ENCODE measurements at regions not wholly inside any gene's neighbourhood (a gene's known extent, or its start where the extent isn't known, plus 50 kb on each side); places are given as distances from the start of the nearest gene placed in this dataset.

DNA sequence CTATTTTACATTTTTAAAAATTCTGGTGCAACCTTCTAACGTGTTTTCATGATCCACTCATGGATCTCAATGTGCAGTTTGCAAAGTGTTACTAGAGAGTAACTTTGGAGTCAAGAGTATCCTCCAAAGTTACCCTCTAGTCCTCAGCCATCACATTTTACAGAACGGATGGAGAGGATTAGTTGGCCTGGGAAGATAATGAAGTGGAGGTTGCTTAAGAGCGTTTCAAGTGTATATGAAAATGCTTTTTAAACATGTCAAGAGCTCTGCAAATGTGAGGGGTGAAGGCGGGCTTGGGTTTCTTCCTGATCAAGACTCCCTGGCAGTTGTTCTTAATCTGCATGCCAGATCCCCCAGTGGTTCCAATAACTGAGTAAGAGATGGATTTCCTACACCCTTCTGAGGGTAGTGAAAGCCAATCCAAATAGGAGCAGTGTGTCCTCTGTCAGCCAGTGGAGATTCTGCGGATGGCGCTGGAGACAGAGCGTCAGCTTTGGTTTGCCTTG is 299.4 kb upstream of the NPVF start:
- TF ChIP-seq, protein P1, sequence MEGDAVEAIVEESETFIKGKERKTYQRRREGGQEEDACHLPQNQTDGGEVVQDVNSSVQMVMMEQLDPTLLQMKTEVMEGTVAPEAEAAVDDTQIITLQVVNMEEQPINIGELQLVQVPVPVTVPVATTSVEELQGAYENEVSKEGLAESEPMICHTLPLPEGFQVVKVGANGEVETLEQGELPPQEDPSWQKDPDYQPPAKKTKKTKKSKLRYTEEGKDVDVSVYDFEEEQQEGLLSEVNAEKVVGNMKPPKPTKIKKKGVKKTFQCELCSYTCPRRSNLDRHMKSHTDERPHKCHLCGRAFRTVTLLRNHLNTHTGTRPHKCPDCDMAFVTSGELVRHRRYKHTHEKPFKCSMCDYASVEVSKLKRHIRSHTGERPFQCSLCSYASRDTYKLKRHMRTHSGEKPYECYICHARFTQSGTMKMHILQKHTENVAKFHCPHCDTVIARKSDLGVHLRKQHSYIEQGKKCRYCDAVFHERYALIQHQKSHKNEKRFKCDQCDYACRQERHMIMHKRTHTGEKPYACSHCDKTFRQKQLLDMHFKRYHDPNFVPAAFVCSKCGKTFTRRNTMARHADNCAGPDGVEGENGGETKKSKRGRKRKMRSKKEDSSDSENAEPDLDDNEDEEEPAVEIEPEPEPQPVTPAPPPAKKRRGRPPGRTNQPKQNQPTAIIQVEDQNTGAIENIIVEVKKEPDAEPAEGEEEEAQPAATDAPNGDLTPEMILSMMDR (IDR thresholded peaks at IDR 0.05), result no peak
- no peak for TF ChIP-seq POLR2A (IDR thresholded peaks at IDR 0.05)
